Stimulated activated CD4-positive, alpha-beta T cell treated with anti-CD3 and anti-CD28 coated beads, Interleukin-4, amount 100 ng/mL, for 24 hours (primary cell): ENCODE measurements at regions not wholly inside any gene's neighbourhood (a gene's known extent, or its start where the extent isn't known, plus 50 kb on each side); places are given as distances from the start of the nearest gene placed in this dataset.
"Not testable (repeated sequence)": the region's sequence is repeated elsewhere in the genome, so short reads cannot be mapped to it uniquely, and the experiment has no call there.

Experiments used
- DNase-seq: peaks from one replicate; pipeline ENCODE4 v3.0.0-alpha.2; 2020

GRCh38 chr2:129570812-129571211, 408.7 kb upstream of the RAB6C start:
- DNase-seq = not testable (repeated sequence)

- DNase-seq = no peak
Observed at GRCh38 chr2:129575431-129575830, 404.0 kb upstream of the RAB6C start.

- no peak for DNase-seq
Observed at GRCh38 chr2:129575880-129576279, 403.6 kb upstream of the RAB6C start.

DNA sequence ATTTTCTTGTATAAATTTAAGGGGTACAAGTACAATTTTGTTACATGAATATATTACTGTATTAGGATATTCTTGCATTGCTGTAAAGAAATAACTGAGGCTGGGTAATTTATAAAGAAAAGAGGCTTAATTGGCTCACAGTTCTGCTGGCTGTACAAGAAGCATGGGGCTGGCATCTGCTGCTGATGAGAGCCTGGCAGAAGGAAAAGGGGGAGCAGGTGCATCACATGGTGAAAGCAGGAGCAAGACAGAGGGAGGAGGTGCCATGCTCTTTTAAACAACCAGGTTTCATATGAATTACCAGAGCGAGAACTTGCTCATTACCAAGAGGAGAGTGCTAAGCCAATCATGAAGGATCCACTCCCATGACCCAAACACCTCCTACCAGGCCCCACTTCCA, 399.5 kb upstream of the RAB6C start:
- no peak for DNase-seq

DNA sequence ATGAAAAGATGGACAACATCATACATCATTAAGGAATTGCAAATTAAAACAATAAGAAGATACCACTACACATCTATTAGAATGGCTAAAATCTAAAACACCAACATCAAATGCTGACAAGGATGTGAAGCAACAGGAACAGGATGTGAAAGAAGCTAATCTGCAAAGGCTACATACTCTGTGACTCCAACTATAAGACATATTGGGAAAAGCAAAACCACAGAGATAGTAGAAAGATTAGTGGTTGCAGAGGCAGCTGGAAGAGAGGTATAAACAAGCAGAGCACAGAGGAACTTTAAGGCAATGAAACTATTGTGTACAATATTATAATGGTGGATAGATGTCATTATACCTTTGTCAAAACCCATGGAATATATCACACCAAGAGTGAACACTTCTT, 393.7 kb upstream of the RAB6C start:
- DNase-seq = no peak

GRCh38 chr2:129587426-129588064, 391.9 kb upstream of the RAB6C start:
- DNase-seq = no peak

DNA sequence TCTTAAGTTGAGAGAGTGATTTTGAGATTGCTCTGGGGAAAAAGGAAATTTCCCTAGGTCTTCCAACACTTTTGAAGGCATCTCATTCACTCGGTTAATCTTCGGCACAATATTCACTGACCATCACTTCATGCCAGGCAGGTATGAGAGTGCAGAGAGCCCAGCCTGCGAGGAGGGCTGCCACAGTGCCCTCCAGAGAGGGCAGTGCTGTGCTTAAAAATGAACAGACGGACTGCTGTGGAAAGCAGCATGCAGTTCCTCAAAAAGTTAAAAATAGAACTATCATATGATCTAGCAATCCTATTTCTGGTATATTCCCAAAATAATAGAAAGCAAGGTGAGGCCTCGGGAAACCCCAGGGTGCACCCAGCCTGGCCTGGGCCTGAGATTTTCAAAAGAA, 374.9 kb upstream of the RAB6C start:
- DNase-seq = no peak

GRCh38 chr2:129605646-129606045, 373.8 kb upstream of the RAB6C start:
- no peak for DNase-seq

- no peak for DNase-seq
Observed at GRCh38 chr2:129606496-129607270, 372.8 kb upstream of the RAB6C start.

- DNase-seq = no peak
Observed at GRCh38 chr2:129609224-129609623, 370.2 kb upstream of the RAB6C start.

- no peak for DNase-seq
Observed at GRCh38 chr2:129610766-129611165, 368.7 kb upstream of the RAB6C start.

- no peak for DNase-seq
Observed at GRCh38 chr2:129611471-129611870, 368.0 kb upstream of the RAB6C start.

DNA sequence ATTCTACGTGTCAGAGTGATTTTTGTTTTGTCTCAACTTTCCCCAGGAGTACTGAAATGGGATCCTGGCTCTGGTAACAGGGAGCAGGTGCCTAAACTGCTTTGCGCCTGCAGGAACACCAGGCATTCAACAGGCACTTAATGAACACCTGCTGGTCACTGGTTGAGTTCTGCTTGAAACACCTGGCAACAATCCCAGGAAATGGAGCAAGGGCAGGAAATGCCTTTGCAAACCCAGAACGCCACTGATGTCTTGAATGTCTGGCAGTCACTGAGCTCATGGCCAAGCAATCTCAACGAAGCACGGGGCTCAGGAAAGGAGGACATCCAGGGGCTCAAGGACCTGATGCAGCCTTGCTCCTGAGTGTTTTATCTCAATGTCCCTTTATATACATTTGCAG, 360.0 kb upstream of the RAB6C start:
- no peak for DNase-seq

- DNase-seq = no peak
Observed at GRCh38 chr2:129620411-129620810, 359.1 kb upstream of the RAB6C start.

DNA sequence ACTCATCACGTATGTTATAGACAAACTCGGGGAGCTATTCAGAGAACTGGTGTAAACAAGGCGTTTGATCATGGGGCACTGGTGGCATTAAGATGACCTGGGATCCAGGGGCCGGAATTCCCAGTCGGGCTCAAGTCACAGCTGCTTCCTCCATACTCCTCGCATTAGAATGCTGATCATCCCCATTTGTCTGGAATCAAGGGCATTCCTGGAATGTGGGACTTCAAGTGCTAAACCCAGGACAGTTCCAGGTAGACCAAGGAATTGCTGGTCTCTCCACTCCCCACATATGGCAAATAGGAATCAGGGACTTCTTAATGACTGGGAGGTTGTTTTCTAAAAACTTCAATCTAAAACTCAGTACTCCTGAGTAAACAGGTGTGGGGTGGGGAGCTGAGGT, 355.7 kb upstream of the RAB6C start:
- DNase-seq = no peak

DNA sequence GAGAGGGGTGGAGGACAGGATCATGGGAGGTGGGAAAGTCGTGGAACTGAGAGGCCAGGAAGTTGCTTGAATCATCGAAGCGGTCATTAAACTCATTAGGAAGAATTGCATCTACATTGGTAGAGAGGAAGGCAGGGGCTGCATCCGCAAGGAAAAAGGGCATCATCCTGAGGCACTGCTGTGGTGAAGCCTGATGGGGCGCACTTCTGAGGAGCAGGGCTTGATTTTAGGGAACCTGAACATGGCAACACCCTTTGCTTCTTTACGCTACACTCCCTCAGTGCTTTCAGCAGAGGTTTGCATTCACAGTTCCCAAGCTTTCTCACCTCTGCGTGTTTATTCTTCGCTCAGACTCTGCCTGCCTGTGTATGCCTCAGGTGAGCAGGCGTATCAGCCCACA, 352.0 kb upstream of the RAB6C start:
- DNase-seq = no peak

DNA sequence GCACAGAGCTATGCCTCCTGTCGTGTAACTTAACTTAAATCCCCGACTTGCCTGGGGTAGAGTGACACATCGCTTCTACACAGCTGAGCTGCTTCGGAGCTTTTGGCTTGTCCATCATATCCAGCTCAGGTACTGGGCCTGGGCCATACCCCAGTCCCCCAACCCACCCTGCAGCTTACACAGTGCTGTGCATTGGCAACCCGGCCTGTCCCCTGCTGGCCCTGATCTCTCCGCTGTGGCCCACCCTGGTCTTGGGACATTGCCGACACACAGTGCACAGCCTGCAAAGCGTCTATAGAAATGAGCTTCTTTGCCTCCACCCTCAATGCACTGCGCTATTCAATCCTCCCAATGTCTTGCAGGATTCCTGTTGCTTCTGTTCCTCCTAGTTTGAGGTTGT, 342.8 kb upstream of the RAB6C start:
- no peak for DNase-seq

DNA sequence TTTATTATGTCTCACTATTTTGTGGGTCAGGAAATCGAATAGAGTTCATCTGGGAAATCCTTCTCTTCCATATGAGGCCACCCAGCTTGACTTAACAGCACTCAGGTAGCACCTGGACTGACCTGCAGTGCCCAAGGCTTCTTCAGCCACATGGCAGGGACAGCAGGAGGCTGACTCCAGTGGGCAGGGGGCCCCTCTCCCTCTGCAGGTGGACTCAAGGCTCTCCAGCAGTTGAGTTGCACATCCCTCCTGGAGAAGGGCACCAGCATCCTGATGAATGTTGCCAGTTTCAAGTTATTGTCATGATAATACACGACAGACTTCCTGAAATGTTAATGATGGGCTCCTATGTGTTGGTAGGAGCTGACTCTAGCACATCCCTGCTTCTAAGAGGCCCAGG, 338.1 kb upstream of the RAB6C start:
- DNase-seq = no peak

DNA sequence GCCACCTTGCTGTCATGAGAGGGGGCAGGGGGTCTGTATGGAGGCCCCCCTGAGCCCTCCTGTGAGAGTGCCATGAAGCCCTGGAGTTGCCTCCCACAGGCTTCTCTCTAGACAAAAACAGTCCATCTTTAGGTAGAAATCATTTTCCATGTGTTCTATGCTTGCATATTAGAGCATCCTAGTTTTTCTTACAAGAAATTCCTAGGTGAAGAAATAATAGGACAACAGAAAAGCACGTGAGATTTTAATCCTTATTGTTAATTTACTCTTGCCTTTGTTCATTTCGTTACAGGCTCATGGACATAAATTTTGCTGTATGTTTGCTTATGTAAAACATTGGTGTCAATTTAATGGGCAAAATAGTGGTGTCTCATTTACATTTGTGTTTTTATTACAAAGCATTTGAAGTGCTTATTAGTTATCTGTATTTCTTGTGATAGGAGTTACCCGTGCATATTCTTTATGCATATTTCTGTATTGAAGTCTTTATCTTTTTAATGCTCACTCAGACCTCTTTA, 336.9 kb upstream of the RAB6C start:
- DNase-seq = no peak

DNA sequence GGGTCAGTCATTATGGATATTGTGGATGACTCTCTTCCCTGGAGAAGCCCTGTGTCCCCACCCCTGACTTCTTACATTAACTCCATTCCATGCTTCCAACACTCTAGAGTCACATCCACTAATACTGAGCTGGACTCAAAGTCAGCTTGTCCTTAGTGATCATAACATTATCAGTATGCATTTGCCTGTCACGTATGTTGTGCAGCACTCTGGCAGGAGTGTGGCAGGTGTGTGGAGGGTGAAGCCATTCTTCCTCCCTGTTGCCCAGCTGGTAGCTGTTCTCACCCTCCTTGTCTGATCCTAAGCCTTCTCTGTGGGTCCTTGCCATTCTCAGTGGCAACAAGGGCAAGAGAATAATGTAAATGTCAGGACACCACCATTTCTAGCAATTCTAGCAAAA, 334.1 kb upstream of the RAB6C start:
- no peak for DNase-seq

DNA sequence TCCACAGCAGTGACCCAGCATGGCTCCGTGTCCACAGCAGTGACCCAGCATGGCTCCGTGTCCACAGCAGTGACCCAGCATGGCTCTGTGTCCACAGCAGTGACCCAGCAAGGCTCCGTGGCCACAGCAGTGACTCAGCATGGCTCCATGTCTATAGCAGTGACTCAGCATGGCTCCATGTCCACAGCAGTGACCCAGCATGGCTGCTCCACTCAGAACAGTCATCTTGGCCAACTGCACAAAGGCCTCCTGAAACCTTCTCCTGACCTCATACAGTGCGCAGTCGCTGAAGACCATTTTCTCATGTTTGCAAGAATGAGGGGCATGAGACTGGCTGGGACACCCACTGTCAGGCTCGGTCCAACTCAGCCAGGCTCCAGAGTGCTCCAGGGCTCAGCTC, 333.4 kb upstream of the RAB6C start:
- no peak for DNase-seq

DNA sequence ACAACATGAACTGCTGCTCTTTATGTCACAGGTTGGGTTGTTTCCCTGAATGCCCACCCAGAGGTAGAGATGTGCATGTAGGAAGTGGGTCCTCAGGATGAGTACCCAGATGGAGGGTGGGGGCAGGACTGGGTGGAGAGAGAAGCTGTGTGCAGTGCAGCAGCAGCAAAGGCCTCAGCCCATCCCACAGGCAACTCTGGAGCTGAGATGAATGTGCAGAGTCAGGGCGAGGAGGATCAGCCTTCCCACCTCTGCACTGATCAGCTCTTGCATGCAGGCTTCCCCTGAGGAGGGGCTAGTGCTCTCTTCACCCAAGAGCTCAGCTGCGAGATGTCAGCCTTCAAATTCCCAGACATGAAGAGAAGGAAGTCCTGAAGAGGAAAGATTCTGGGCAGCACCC, 326.2 kb upstream of the RAB6C start:
- DNase-seq = no peak

- DNase-seq = no peak
Observed at GRCh38 chr2:129654331-129654730, 325.1 kb upstream of the RAB6C start.

GRCh38 chr2:129656081-129656598, 323.3 kb upstream of the RAB6C start:
- DNase-seq = no peak
